RPMI8226 (cell line): ENCODE measurements at regions not wholly inside any gene's neighbourhood (a gene's known extent, or its start where the extent isn't known, plus 50 kb on each side); places are given as distances from the start of the nearest gene placed in this dataset.

ENCODE experiments used
- DNase-seq: peaks from one replicate; pipeline ENCODE4 v3.0.0-alpha.2; 2015

GRCh38 chr6:4585682-4586468 is 190.3 kb upstream of the CDYL start:
- DNase-seq: no peak

- DNase-seq: no peak
Observed at GRCh38 chr6:4584801-4585200, 191.4 kb upstream of the CDYL start.

- no peak for DNase-seq
Observed at GRCh38 chr6:4582506-4583417, 193.4 kb upstream of the CDYL start.

GRCh38 chr6:4581468-4582385 is 194.5 kb upstream of the CDYL start:
- no peak for DNase-seq

- DNase-seq: no peak
Observed at GRCh38 chr6:4580361-4580760, 195.8 kb upstream of the CDYL start.

GRCh38 chr6:4577406-4577805 is 198.8 kb upstream of the CDYL start:
- DNase-seq: no peak

GRCh38 chr6:4575714-4576113 is 200.5 kb upstream of the CDYL start:
- no peak for DNase-seq

- no peak for DNase-seq
Observed at GRCh38 chr6:4574007-4574406, 202.2 kb upstream of the CDYL start.

- DNase-seq: no peak
Observed at GRCh38 chr6:4571011-4571410, 205.2 kb upstream of the CDYL start.

GRCh38 chr6:4568138-4568537 is 208.1 kb upstream of the CDYL start:
- no peak for DNase-seq

GRCh38 chr6:4567141-4567540 is 209.1 kb upstream of the CDYL start:
- no peak for DNase-seq

GRCh38 chr6:4565301-4566250 is 210.6 kb upstream of the CDYL start:
- DNase-seq: no peak

- DNase-seq: no peak
Observed at GRCh38 chr6:4564801-4565271, 211.4 kb upstream of the CDYL start.

- no peak for DNase-seq
Observed at GRCh38 chr6:4563877-4564276, 212.3 kb upstream of the CDYL start.

- no peak for DNase-seq
Observed at GRCh38 chr6:4563156-4563555, 213.0 kb upstream of the CDYL start.

GRCh38 chr6:4561773-4562400 is 214.3 kb upstream of the CDYL start:
- DNase-seq: no peak

GRCh38 chr6:4561078-4561435 is 215.1 kb upstream of the CDYL start:
- no peak for DNase-seq

- no peak for DNase-seq
Observed at GRCh38 chr6:4560221-4561077, 215.8 kb upstream of the CDYL start.

GRCh38 chr6:4559281-4559875 is 216.8 kb upstream of the CDYL start:
- DNase-seq: no peak

GRCh38 chr6:4554645-4555044 is 221.6 kb upstream of the CDYL start:
- no peak for DNase-seq
